GOT3 (cell line): ENCODE measurements at regions not wholly inside any gene's neighbourhood (a gene's known extent, or its start where the extent isn't known, plus 50 kb on each side); places are given as distances from the start of the nearest gene placed in this dataset.

Source experiments
- DNase-seq: peaks from one replicate; lab custom pipeline; 2025; ENCODE audit warnings: mixed read lengths; lab: John Stamatoyannopoulos, UW

- no peak for DNase-seq
Observed at GRCh38 chr5:175034924-175035323, 310.5 kb downstream of the MSX2 start.

- DNase-seq, result no peak
Observed at GRCh38 chr5:175032741-175033151, 308.4 kb downstream of the MSX2 start.

GRCh38 chr5:175032013-175032412 lies 307.6 kb downstream of the MSX2 start:
- DNase-seq, result no peak

- DNase-seq, result no peak
Observed at GRCh38 chr5:175027390-175027789, 303.0 kb downstream of the MSX2 start.

GRCh38 chr5:175025077-175025476 lies 300.7 kb downstream of the MSX2 start:
- DNase-seq, result no peak

GRCh38 chr5:175021841-175022625 lies 297.7 kb downstream of the MSX2 start:
- no peak for DNase-seq

- no peak for DNase-seq
Observed at GRCh38 chr5:175021321-175021720, 296.9 kb downstream of the MSX2 start.

- no peak for DNase-seq
Observed at GRCh38 chr5:175015028-175015685, 290.8 kb downstream of the MSX2 start.

- DNase-seq, result no peak
Observed at GRCh38 chr5:175013251-175013650, 288.9 kb downstream of the MSX2 start.

- no peak for DNase-seq
Observed at GRCh38 chr5:175012267-175012666, 287.9 kb downstream of the MSX2 start.

- DNase-seq, result no peak
Observed at GRCh38 chr5:175003531-175003930, 279.1 kb downstream of the MSX2 start.

- DNase-seq, result no peak
Observed at GRCh38 chr5:175001876-175002645, 277.7 kb downstream of the MSX2 start.

GRCh38 chr5:175001311-175001710 lies 276.9 kb downstream of the MSX2 start:
- no peak for DNase-seq

- DNase-seq, result no peak
Observed at GRCh38 chr5:174999581-174999980, 275.2 kb downstream of the MSX2 start.

- DNase-seq, result no peak
Observed at GRCh38 chr5:174998131-174998730, 273.8 kb downstream of the MSX2 start.

GRCh38 chr5:174997688-174998087 lies 273.3 kb downstream of the MSX2 start:
- DNase-seq, result no peak

GRCh38 chr5:174996941-174997340 lies 272.6 kb downstream of the MSX2 start:
- no peak for DNase-seq

- DNase-seq, result no peak
Observed at GRCh38 chr5:174995827-174996226, 271.4 kb downstream of the MSX2 start.

- no peak for DNase-seq
Observed at GRCh38 chr5:174991847-174992246, 267.5 kb downstream of the MSX2 start.

- no peak for DNase-seq
Observed at GRCh38 chr5:174990909-174991308, 266.5 kb downstream of the MSX2 start.

- no peak for DNase-seq
Observed at GRCh38 chr5:174987443-174988012, 263.1 kb downstream of the MSX2 start.

GRCh38 chr5:174984863-174985262 lies 260.5 kb downstream of the MSX2 start:
- no peak for DNase-seq
